GM12872 (cell line): ENCODE measurements at regions not wholly inside any gene's neighbourhood (a gene's known extent, or its start where the extent isn't known, plus 50 kb on each side); places are given as distances from the start of the nearest gene placed in this dataset.

ENCODE experiments used
- TF ChIP-seq, protein P1 (sequence below): IDR thresholded peaks from 3 replicates; pipeline ENCODE4 v1.5.1; 2011; ENCODE audit warnings: low read depth, mild to moderate bottlenecking, low read length, moderate library complexity; ENCODE audit not compliant: insufficient read depth

DNA sequence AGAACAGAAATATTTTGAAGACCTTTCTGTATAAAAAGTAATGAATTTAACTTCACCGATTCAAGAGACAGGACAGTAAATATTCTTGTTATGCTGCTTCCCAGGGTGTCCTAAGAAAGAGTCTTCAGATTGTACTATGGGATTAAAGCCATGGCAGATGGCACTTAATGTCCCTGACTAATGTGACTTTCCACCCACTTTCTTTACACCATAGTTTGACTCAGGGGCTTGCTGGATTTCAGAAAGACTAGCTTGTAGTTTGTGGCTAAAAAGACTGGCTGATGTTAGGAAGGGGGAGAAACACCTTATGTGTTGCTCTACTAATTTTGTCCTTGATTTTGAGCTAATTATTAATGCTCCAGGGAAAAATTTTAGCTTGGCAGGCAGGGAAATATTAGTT is 75.9 kb downstream of the UTRN start:
- TF ChIP-seq, protein P1, sequence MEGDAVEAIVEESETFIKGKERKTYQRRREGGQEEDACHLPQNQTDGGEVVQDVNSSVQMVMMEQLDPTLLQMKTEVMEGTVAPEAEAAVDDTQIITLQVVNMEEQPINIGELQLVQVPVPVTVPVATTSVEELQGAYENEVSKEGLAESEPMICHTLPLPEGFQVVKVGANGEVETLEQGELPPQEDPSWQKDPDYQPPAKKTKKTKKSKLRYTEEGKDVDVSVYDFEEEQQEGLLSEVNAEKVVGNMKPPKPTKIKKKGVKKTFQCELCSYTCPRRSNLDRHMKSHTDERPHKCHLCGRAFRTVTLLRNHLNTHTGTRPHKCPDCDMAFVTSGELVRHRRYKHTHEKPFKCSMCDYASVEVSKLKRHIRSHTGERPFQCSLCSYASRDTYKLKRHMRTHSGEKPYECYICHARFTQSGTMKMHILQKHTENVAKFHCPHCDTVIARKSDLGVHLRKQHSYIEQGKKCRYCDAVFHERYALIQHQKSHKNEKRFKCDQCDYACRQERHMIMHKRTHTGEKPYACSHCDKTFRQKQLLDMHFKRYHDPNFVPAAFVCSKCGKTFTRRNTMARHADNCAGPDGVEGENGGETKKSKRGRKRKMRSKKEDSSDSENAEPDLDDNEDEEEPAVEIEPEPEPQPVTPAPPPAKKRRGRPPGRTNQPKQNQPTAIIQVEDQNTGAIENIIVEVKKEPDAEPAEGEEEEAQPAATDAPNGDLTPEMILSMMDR, result no peak

DNA sequence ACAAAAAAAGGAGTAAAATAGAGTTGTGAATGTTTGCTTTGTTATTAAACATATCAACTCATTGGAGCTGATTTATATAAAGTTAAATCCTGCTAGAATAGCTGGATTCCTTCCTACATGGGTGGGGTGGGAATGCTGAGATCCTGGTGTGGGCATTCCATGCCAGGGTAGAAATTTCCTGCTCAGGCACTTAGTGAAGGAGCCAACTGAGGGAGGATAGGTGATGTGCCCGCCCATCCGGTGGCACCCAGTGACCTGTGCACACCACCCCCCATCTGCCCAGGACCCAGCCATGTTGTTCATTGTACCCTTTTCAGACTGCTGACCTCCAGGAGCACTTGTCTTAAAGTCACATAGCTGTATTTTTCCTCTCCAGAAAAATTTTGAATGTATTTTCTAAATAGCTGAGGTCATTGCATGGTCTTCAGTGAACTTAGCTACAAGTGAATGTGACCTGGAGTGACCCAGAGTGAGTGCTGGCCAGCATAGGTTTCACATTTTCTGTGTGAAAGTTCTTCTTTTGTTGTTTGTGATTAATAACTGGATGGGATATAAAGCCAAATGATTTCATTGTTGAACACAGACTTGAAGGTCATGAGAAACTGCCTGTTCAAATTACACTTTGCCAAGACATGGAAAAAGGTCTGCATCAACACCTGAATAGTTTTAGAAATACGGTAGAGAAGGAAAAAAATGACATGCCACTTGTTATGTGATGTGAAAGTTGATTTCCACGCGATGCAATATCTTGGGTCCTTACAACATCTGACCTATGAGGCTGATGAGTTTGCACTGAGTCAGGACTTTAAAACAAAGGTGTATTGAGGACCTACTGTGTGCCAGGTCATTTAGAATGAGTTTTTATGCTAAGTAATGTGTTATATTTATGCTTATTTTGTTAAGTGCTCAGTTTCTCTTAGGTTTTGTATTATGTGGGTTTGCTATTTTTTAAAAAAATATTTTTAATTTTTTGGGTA is 77.2 kb downstream of the UTRN start:
- TF ChIP-seq, protein P1, result no peak

DNA sequence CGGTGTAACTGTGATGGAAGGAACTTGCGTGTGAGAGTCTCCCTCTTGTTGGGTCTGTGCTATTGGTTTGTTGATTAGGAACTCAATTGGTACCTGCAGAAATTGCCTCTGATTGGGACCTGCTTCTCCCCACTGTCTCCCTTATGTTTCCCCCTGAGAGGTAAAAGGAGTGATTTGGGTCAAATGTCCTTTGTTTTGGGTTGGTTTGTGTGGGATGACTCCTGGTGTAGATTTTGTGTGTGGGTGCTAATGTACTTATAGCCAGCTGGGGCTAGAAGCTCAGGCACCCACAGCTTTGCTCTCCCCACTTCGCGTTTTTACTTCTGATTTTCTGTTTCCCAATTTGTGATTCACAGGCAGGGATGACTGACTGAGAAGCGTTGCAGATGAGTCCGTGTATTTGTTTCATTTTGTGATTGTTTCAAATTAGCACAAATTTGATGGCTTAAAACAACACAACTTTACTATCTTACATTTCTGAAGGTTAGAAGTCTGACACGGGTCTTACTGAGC is 79.1 kb downstream of the UTRN start:
- TF ChIP-seq, protein P1, result no peak

DNA sequence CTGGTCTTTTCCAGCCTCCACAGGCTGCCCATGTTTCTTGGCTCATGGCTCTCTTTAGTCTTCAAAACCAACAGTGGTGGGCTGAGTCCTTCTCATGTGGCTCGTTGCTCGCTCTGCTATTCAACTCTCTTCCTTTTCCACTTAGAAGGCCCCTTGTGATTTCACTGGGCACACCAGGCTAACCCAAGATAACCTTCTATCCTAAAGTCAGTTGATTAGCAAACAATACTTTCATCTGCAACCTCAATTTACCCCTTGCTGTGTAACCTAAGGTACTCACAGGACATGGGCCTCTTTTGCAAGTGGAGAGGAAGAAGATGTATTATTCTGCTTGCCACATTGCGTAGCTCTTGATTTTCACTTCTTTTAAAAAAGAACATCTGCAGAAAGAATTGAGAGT is 79.6 kb downstream of the UTRN start:
- TF ChIP-seq, protein P1, result no peak

DNA sequence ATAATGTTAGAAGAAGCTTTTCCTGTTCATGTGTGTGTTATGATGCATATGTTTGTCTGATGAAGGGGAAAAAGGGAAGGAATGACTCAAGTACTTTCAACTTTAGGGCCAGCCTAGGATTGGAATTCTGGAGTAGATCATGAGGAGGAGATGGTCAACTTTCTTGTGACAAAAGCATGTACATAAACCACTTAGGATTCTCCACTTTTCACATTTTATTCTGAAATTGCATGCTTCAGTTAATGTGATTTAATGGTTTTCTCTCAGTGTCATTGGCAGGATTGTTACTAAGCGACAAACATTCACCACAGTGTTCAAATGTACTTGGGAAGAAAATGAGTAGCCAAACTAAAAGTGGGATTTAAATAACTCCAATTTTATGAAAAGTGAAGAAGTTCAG is 80.1 kb downstream of the UTRN start:
- TF ChIP-seq, protein P1, result no peak

DNA sequence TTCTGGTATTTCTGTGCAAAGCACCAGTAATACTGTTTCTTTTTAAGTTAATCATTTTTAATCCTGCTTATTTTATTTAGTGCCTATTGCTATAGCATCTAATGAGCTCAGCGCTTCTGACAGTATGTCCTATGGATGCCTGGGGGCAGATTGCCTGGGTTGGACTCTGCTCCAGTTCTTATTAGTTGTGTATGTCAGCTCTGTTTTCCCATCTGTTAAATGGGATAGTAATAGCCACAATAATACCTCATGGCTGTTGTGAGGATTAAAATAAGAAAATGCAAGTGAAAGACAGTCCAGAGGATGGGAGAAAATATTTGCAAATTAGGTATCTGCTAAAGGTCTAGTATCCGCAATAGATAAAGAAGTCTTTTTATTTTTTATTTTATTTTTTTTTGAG is 87.0 kb downstream of the UTRN start:
- TF ChIP-seq, protein P1, result no peak

DNA sequence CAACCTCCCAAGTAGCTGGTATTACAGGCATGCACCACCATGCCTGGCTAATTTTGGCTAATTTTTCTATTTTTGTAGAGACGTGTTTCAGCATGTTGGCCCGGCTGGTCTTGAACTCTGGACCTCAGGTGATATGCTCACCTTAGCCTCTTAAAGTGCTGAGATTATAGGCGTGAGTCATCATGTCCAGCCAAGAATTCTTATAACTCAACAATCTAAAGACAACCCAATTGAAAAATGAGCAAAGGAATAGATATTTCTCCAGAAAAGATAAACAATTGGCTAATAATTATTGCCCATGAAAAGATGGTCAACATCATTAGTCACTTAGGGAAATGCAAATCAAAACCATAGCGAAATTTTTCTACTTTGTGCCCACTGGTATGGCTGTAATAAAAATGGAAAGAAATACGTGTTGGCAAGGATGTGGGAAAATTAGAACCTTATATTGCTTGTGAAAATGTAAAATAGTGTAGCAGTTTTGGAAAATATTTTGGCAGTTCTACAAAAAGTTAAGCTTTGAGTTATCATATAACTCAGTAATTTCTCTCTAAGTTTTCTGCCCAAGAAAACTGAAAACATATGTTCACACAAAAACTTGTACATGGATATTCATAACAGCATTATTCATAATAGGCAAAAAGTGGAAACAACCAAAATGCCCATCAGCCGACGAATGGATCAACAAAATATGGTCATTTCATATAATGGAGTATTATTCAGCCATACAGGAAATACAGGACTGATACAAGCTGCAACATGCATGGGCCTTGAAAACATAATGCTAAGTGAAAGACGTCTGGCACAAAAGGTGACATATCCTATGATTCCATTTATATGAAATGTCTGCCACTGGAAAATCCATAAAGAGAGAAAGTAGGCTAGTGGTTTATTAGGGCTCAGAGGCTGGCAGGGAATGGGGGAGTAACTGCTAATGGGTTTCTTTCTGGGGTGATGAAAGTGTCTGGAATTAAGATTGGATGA is 87.8 kb downstream of the UTRN start:
- TF ChIP-seq, protein P1, result no peak
